Rectal smooth muscle tissue (tissue), 1 donor: ENCODE measurements at regions not wholly inside any gene's neighbourhood (a gene's known extent, or its start where the extent isn't known, plus 50 kb on each side); places are given as distances from the start of the nearest gene placed in this dataset.

Experiments used
- H3K27ac ChIP-seq: one replicate; pipeline ENCODE4 v1.7.0; 2013; ENCODE audit warnings: low read depth, low read length, inconsistent platforms
- H3K27me3 ChIP-seq: one replicate; pipeline ENCODE4 v1.7.0; 2013; ENCODE audit warnings: low read length; ENCODE audit not compliant: control insufficient read depth, insufficient read depth
- H3K36me3 ChIP-seq: one replicate; pipeline ENCODE4 v1.7.0; 2013; ENCODE audit warnings: low read length; ENCODE audit not compliant: control insufficient read depth, insufficient read depth
- H3K4me1 ChIP-seq: one replicate; pipeline ENCODE4 v1.7.0; 2013; ENCODE audit warnings: low read length; ENCODE audit not compliant: control insufficient read depth, insufficient read depth
- H3K4me3 ChIP-seq: one replicate; pipeline ENCODE4 v1.7.0; 2013; ENCODE audit warnings: low read length
- H3K9ac ChIP-seq: one replicate; pipeline ENCODE4 v1.7.0; 2013; ENCODE audit warnings: low read length

DNA sequence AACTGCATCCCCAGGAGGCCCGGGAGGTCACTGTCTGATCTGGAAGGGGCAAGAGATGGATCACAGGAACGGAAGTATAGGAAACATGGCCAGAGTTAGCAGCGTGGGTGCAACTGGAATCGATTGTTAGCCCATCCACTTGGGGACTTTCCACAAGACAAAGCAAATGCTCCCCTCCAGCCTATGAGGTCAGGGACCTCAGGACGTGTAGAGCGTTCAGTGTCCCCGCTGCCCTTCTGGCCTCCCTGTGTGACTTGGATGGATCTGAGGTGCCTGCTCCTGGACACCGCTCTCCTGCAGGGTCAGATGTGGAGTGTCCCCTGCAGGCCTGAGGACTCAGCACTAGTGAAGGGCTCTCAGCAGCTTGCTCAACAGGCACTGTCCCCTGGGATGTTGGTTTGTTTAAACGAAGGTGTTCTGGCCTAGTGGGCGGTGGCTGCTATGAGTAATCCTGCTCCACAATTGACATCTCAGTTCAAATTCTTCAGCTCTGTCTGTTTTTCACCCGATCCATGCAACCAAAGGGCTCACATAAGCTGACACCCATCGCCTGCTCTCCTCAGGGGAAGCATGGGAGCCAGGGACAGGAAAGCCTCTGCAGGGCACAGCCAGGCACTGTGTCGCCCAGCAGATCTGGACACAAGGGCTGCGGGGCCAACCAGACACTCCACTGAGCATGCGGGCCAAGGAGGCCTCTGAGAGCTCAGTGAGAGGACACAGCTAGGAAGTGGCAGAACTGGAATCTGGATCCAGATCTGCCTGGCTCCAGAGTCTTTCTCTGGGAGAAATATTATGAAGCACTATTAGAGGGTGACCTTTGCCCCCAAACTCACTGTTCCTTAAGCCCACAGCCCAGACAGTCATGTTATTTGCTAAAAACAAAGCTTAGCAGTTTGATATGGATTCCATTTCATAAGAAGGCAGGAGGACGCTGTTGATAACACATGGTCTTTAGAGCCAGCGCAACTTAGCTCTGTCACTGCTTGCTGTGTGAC lies 78.5 kb downstream of the RHOB start:
- Histone ChIP-seq H3K9ac (no peak overlapping the region), H3K36me3 (no peaks in the 10 kb centered on the region), H3K27me3 (no peaks in the 10 kb centered on the region), H3K27ac (no peak overlapping the region), H3K4me1 (peaks cover 4% of the 10 kb centered on the region), H3K4me3 (no peak overlapping the region)

DNA sequence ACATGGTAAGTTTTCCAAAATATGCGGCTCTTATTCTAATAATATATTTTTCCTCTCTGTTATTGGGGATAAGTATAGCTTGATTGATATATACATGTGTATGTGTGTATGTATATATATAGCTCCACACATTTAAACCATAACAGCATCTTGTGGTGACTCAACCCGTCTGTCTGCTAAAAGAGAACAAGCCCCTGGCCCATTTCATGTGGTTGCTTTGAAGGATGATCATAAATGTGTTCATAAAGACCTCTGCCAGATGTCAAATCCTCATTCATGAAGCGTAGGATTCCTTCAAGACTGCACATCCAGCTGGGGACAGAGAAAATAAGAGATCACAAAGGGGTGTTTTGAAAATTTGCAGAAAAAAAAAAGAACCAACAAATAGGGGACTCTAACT lies 79.3 kb downstream of the RHOB start:
- Histone ChIP-seq H3K36me3 (no peaks in the 10 kb centered on the region), H3K27ac (no peak overlapping the region), H3K27me3 (no peaks in the 10 kb centered on the region), H3K9ac (no peak overlapping the region), H3K4me1 (peaks cover 4% of the 10 kb centered on the region), H3K4me3 (no peak overlapping the region)

DNA sequence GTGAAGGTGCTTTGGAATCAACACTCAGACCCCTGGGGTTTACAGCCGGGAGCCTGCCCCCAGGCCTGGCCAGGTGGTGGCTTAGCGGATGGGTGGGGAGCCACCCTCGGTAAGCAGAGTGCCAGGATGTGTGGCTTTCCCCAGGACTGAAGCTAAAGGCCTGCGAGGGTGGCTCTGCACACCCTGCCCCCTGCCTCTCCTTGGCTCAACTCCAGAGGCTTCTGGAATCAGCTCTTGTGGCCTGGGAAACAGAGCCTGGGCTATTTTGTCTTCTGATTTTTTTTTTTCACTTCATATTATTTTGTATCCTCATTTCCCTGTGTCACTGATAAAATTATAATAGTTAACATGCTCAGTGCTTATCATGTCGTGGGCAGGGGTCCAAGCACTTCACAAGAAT lies 79.8 kb downstream of the RHOB start:
- Histone ChIP-seq H3K4me1 (peaks cover 4% of the 10 kb centered on the region), H3K27ac (no peak overlapping the region), H3K9ac (no peak overlapping the region), H3K4me3 (no peak overlapping the region), H3K36me3 (no peaks in the 10 kb centered on the region), H3K27me3 (no peaks in the 10 kb centered on the region)

DNA sequence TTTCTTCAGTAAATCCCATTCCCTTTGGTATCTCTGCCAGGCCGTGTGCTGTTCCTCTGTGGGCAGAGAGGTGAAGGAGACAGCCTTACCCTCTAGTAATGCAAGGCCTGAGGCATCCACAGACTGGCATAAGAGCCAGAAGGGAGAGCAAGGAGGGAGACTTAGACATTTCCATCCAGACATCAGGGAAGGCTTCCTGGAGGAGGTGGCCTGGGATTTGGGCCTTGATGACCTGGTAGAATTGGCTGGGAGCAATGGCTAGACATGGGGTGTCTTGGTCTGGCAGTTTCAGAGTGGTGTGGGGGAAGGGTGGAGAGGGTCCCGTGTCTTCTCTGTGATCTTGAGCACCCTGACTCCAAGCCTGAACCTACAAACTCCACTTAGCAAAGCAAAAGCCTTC lies 81.8 kb downstream of the RHOB start:
- H3K27me3 ChIP-seq, result no peaks in the 10 kb centered on the region
- peaks cover 4% of the 10 kb centered on the region for H3K4me1 ChIP-seq

DNA sequence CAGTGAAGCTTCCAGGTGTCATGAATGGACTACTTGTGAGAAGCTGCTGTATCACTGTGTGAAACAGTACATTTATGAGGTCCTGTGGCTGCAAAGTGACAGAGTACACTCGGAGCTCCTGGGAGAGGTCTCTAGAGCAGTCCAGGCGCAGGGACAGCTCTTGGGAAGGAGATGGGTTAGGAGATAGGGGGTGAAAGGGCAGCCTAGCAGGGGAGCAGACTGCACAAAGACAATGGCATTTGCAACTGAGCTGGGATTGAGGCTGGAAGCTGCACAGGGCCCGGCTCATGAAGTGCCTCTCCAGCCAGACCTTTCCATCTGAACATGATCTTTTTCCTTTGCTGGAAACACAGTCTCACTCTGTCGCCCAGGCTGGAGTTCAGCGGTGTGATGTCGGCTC lies 83.6 kb downstream of the RHOB start:
- H3K36me3 ChIP-seq, result no peaks in the 10 kb centered on the region
- no peak overlapping the region for H3K9ac ChIP-seq
- no peak overlapping the region for H3K27ac ChIP-seq
- H3K4me1 ChIP-seq, result peaks cover 4% of the 10 kb centered on the region
- no peak overlapping the region for H3K4me3 ChIP-seq
- no peaks in the 10 kb centered on the region for H3K27me3 ChIP-seq

More for the DNA sequence above, 81.8 kb downstream of the RHOB start:
- Histone ChIP-seq H3K4me3 (no peak overlapping the region), H3K27ac (no peak overlapping the region), H3K36me3 (no peaks in the 10 kb centered on the region), H3K9ac (no peak overlapping the region)

DNA sequence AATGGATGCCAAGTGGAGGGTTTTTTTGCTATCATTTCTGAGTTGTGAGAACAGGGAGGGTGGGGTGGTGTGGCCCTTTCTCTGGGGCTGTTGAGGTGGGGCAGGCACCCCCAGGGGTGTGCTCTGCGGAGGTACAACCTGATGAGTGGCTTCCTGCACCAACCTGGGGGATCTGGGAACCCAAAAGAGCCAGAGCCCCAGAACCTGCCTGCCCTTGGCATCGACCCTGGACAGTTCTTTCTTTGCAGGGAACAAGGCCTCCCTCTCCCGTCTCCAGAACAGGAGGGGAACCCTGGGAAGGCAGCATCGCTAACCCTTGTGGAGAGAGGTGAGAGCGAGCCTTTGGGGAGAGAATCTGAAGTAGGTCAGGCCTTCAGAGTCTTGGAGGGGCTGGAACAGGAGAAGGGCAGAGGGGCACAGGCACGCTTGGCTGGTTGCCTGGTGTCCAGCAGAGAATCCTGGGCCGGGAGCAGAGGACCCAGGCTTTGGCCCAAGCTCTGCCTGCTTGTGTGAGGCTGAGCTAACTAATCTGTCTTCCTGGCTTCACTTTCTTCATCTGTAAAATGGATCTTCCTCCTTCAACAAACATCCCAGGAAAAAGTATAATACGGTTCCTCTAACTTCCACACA lies 84.9 kb downstream of the RHOB start:
- Histone ChIP-seq H3K27ac (no peak overlapping the region), H3K36me3 (no peaks in the 10 kb centered on the region), H3K4me1 (peaks cover 4% of the 10 kb centered on the region), H3K9ac (no peak overlapping the region), H3K27me3 (no peaks in the 10 kb centered on the region), H3K4me3 (no peak overlapping the region)

DNA sequence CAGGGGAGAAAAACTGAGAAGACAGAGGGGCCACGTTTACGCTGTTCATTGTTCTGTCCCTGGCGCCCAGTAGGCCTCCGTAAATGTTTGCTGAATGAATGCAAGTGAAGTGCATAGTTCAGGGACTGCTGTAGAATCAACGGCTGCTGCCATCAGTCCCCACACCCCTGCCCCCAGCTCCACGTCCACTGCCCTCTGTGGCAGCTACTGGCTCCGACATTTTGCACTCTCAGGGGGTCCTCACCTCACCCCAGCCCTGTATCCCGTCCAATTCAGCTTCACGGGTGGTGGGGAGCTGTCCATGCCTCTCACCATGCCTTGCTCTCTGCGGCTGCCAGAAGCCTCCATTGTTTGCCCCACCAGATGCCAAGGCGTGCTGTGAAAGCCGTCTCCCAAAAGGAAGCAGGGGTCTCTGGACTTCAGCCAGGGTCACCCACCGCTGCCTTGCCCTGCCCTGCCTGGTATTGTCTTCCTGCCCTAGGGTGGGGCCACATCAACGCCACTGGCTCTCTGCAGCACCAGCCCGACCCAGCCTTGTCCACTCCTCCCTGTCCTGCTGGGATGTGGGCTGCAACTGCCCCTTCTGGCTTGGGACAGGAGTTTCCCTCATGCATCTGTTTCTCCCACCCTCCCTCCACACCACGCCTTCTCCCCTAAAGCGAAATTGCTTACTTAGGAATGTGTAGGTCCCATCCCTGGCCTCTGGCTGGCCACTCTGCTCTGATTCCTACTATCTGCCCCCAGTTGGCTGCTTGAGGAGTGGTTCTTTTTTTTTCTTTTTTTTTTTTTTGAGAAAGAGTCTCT lies 86.0 kb downstream of the RHOB start:
- Histone ChIP-seq H3K4me1 (no peaks in the 10 kb centered on the region), H3K4me3 (no peak overlapping the region), H3K9ac (no peak overlapping the region), H3K36me3 (no peaks in the 10 kb centered on the region), H3K27ac (no peak overlapping the region), H3K27me3 (no peaks in the 10 kb centered on the region)

DNA sequence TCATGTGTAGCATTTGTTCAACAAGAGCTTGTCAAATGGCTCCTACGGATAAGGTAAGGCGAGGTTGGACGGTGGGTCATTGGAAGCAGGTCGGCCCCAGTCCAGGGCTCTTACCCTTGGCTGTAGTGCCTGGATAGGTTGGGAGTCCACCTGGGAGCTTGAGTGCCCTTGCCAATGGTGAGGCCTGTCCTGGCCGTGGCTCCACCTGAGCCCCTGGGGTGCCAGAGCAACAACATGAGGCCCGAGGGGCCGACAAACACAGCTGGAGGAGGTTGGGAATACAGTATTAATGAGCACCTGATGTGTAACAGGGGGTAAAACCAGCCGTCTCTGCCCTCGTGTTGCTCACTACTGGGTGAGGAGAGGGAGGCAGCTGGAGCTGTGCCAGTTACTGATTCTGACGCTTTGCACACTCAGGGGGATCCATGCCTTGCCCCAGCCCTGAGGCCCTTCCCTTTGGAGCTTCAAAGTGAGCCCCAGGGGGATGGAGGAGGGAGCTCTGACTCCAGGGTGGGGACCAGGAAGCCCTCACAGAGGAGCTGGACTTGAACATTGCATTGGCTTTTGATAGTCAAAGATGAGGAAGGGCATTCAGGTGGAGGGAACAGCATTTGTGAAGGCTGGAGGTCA lies 87.2 kb downstream of the RHOB start:
- Histone ChIP-seq H3K9ac (no peak overlapping the region), H3K27ac (no peak overlapping the region), H3K27me3 (no peaks in the 10 kb centered on the region)

DNA sequence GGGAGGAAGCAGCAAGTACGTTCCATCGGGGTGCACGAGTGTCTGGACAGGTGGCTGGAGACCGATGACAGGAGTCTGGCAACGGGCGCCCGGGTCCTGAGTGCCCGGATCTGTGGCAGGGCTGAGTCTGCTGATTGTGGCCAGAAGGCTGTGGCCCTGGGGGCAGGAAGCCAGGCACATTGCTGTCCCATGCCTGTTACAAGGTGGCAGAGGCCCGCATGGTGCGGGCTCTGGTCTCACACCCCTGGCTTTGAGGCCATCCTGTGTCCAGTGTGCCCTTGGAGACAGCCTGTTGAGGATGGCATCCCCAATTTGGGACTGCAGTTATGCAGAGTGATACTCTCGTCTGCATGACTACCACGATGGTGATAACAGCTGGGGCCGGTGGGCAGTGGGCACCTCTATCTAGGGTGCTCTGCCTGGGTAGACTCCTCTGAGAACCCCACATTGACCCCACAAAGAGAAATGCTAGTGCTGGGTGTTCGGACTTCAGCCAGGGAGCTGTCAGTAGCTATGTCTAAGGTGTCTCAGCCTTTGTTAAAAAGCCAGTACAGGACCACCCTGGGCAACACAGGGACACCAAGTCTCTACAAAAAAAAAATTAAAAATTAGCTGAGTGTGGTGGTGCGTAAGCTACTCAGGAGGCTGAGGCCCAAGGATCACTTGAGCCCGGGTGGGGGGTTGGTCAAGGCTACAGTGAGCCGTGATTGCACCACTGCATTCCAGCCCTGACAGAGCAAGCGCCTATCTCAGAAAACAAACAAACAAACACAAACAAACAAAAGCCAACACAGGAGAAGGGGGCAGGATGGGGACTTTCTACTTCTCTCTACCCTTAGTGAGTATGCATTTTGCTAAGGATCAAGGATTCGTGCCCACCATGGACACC lies 88.3 kb downstream of the RHOB start:
- Histone ChIP-seq H3K4me1 (no peaks in the 10 kb centered on the region), H3K4me3 (no peak overlapping the region), H3K27ac (no peak overlapping the region), H3K9ac (no peak overlapping the region), H3K36me3 (no peaks in the 10 kb centered on the region), H3K27me3 (no peaks in the 10 kb centered on the region)

More for the DNA sequence above, 87.2 kb downstream of the RHOB start:
- Histone ChIP-seq H3K36me3 (no peaks in the 10 kb centered on the region), H3K4me1 (no peaks in the 10 kb centered on the region), H3K4me3 (no peak overlapping the region)

DNA sequence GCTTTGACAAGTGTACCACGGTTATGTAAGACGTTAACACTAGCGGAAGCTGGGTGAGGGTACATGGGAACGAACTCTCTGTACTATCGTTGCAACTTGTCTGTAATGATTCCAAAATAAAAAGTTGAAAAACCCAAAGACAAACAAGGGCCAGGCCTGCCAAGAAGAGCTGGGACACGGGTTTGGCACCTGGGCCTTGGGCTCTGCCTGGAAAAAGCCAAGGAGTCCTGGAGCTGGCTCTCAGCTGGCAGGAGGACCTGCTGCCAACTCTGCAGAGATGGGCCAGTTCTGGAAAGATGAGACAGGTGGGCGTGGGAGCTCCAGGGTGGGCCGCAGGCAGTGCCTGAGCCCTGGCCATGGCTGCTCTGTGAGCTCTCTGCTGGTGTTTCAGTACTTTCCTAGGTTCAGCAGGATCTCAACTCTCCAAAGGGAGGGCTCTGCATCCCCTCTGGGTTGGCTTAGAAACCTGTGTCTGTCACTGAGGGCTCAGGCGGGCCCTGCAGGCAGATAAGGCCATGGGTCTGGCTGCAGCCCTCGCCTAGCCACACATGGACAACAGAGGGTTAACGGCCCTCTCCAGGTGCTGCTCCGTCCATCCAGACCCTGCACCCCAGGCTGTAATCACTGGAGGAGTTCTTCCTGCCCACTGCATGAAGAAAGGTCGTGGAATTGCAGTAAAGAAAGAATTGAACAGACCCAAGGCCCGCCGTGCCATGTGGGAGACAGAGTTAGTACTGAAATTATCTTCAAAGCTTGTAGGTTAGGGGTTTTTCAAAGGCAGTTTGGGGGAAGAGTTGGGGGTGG lies 89.9 kb downstream of the RHOB start:
- H3K36me3 ChIP-seq, result no peaks in the 10 kb centered on the region
- no peak overlapping the region for H3K9ac ChIP-seq
- no peaks in the 10 kb centered on the region for H3K4me1 ChIP-seq

More for the DNA sequence above, 89.9 kb downstream of the RHOB start:
- no peaks in the 10 kb centered on the region for H3K27me3 ChIP-seq
- no peak overlapping the region for H3K27ac ChIP-seq
- no peak overlapping the region for H3K4me3 ChIP-seq
